Upper lobe of left lung (tissue), 4 donors: ENCODE measurements at regions not wholly inside any gene's neighbourhood (a gene's known extent, or its start where the extent isn't known, plus 50 kb on each side); places are given as distances from the start of the nearest gene placed in this dataset.

Experiments
- CTCF ChIP-seq, 6 experiments: fragments of 450-650 bp in 4 of 6; fragments of 200-600 bp in 2 of 6; sonication (generic) in 2 of 6; IDR thresholded peaks; one replicate each; pipeline ENCODE4 v1.5.1; 2016 to 2019; ENCODE audit warnings: antibody characterized with exemption in 6 of 6
- EP300 ChIP-seq, 4 donors: sonication (generic); formaldehyde crosslinking; IDR thresholded peaks; one replicate each; pipeline ENCODE4 v1.5.1; 2017; ENCODE audit warnings: antibody characterized with exemption in 4 of 4, control low read depth in 2 of 4
- POLR2A ChIP-seq, 4 donors: fragments of 450-650 bp; IDR thresholded peaks; one replicate each; pipeline ENCODE4 v1.5.1; 2016 to 2017; ENCODE audit warnings: antibody characterized with exemption in 4 of 4, mild to moderate bottlenecking in 2 of 4
- POLR2AphosphoS5 ChIP-seq, 2 donors: sonication (generic); formaldehyde crosslinking; IDR thresholded peaks; one replicate each; pipeline ENCODE4 v1.5.1; 2017; ENCODE audit warnings: antibody characterized with exemption in 2 of 2

DNA sequence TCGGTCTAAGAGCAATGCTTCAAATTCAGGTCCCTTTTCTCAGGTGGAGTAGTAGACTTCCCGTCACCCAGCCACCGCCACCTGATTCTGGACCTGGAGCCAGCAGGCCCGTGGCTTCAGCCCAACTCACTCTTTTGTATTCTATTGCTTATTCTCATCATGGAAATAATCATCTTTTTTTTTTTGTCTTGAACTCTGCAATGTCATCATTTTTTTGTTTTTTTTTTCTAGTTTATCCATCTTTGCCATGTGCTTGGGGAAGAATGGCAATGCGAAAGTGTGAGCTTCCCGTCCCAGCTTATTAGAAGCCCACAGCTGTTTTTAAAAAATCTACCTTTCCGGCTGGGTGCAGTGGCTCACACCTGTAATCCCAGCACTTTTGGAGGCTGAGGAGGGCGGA is 51.3 kb upstream of the FSTL1 start:
- TF ChIP-seq CTCF (IDR thresholded peaks at IDR 0.05) (no peak), POLR2A (IDR thresholded peaks at IDR 0.05) (no peak), EP300 (IDR thresholded peaks at IDR 0.05) (no peak), POLR2AphosphoS5 (IDR thresholded peaks at IDR 0.05) (no peak)
